Nephron (organoid): ENCODE measurements at regions not wholly inside any gene's neighbourhood (a gene's known extent, or its start where the extent isn't known, plus 50 kb on each side); places are given as distances from the start of the nearest gene placed in this dataset.

Experiments used
- H3K27ac Mint-ChIP-seq, 3 experiments: 2 replicates each; pipeline ENCODE4 v1.8.0; 2020; ENCODE audit warnings: mixed read lengths in 3 of 3, mild to moderate bottlenecking in 2 of 3, moderate library complexity in 1 of 3
- H3K27me3 Mint-ChIP-seq: 2 replicates; pipeline ENCODE4 v1.8.0; 2021; ENCODE audit warnings: low read depth, mild to moderate bottlenecking, moderate library complexity, mixed read lengths
- H3K36me3 Mint-ChIP-seq: 2 replicates; pipeline ENCODE4 v1.8.0; 2020; ENCODE audit warnings: low read depth, mixed read lengths
- H3K4me1 Mint-ChIP-seq: 2 replicates; pipeline ENCODE4 v1.8.0; 2020; ENCODE audit warnings: mixed read lengths
- H3K4me3 Mint-ChIP-seq, 3 experiments: 2 replicates each; pipeline ENCODE4 v1.8.0; 2020; ENCODE audit warnings: mild to moderate bottlenecking in 3 of 3, mixed read lengths in 3 of 3, moderate library complexity in 2 of 3
- H3K9me3 Mint-ChIP-seq: 2 replicates; pipeline ENCODE4 v1.8.0; 2020; ENCODE audit warnings: mixed read lengths
- CTCF ChIP-seq, 3 experiments: fragments of 200-600 bp; sonication (generic); IDR thresholded peaks; one replicate each; pipeline ENCODE4 v1.5.0; 2021; ENCODE audit warnings: antibody characterized with exemption in 3 of 3; ENCODE audit not compliant: unreplicated experiment in 3 of 3

GRCh38 chr5:125526966-125527365, 780.5 kb upstream of the ZNF608 start:
- TF ChIP-seq CTCF (IDR thresholded peaks at IDR 0.05; ENCODE audit: unreplicated experiment in 3 of 3): no peak
- H3K27ac Mint-ChIP-seq: no peak overlapping the region

GRCh38 chr5:125528881-125529280, 782.4 kb upstream of the ZNF608 start:
- Mint-ChIP-seq H3K36me3 (peaks cover 5% of the 10 kb centered on the region), H3K4me1 (peaks cover 13% of the 10 kb centered on the region), H3K27me3 (peaks cover 6% of the 10 kb centered on the region), H3K27ac (no peak overlapping the region), H3K9me3 (peaks cover 9% of the 10 kb centered on the region), H3K4me3 (no peak overlapping the region)
- no peak for TF ChIP-seq CTCF (IDR thresholded peaks at IDR 0.05; ENCODE audit: unreplicated experiment in 3 of 3)

More at GRCh38 chr5:125526966-125527365, 780.5 kb upstream of the ZNF608 start:
- peaks cover 13% of the 10 kb centered on the region for H3K4me1 Mint-ChIP-seq
- H3K4me3 Mint-ChIP-seq: no peak overlapping the region
- H3K9me3 Mint-ChIP-seq: no peaks in the 10 kb centered on the region
- H3K36me3 Mint-ChIP-seq: no peaks in the 10 kb centered on the region
- H3K27me3 Mint-ChIP-seq: peaks cover 6% of the 10 kb centered on the region

GRCh38 chr5:125530833-125531615, 784.6 kb upstream of the ZNF608 start:
- Mint-ChIP-seq H3K9me3 (peaks cover 21% of the 10 kb centered on the region), H3K36me3 (peaks cover 8% of the 10 kb centered on the region), H3K4me3 (no peak overlapping the region), H3K4me1 (peaks cover 8% of the 10 kb centered on the region), H3K27me3 (no peaks in the 10 kb centered on the region), H3K27ac (no peak overlapping the region)
- TF ChIP-seq CTCF (IDR thresholded peaks at IDR 0.05; ENCODE audit: unreplicated experiment in 3 of 3): no peak

GRCh38 chr5:125536095-125536494, 789.7 kb upstream of the ZNF608 start:
- no peaks in the 10 kb centered on the region for H3K27me3 Mint-ChIP-seq
- no peak overlapping the region for H3K27ac Mint-ChIP-seq
- H3K4me3 Mint-ChIP-seq: no peak overlapping the region
- peaks cover 22% of the 10 kb centered on the region for H3K36me3 Mint-ChIP-seq
- H3K9me3 Mint-ChIP-seq: peaks cover 54% of the 10 kb centered on the region
- no peak for TF ChIP-seq CTCF (IDR thresholded peaks at IDR 0.05; ENCODE audit: unreplicated experiment in 3 of 3)
- no peaks in the 10 kb centered on the region for H3K4me1 Mint-ChIP-seq

- Mint-ChIP-seq H3K27ac (no peak overlapping the region), H3K4me3 (no peak overlapping the region), H3K27me3 (no peaks in the 10 kb centered on the region), H3K36me3 (peaks cover 22% of the 10 kb centered on the region), H3K9me3 (peaks cover 59% of the 10 kb centered on the region), H3K4me1 (no peaks in the 10 kb centered on the region)
- no peak for TF ChIP-seq CTCF (IDR thresholded peaks at IDR 0.05; ENCODE audit: unreplicated experiment in 3 of 3)
These were observed 790.1 kb upstream of the ZNF608 start for GRCh38 chr5:125536582-125536981.

GRCh38 chr5:125537661-125538060, 791.2 kb upstream of the ZNF608 start:
- Mint-ChIP-seq H3K4me3 (no peak overlapping the region), H3K27ac (no peak overlapping the region), H3K27me3 (no peaks in the 10 kb centered on the region), H3K36me3 (peaks cover 22% of the 10 kb centered on the region), H3K9me3 (peaks cover 58% of the 10 kb centered on the region), H3K4me1 (no peaks in the 10 kb centered on the region)
- no peak for TF ChIP-seq CTCF (IDR thresholded peaks at IDR 0.05; ENCODE audit: unreplicated experiment in 3 of 3)
